ENCODE measurements at regions not wholly inside any gene's neighbourhood (a gene's known extent, or its start where the extent isn't known, plus 50 kb on each side); places are given as distances from the start of the nearest gene placed in this dataset.

DNA sequence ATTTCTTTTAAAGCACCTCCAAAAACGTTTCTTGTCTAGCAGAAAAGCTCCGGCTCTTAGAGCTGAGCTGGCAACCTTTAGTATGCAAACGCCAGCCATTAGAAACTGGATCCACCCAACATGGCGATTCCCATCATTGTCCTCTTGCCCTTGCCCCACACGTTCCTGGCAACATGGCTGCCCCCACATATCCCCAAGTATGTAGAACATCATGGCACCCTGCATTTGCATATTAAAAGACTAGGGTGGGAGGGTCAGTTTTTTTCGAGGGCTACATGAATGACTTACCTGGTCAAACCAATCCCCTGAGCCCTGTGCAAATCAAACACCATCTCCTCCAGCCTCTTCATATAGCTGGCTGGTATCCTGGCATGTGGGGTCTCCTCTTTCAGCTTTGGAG is 82.2 kb upstream of the HELT start:
- TF ChIP-seq, protein P1, sequence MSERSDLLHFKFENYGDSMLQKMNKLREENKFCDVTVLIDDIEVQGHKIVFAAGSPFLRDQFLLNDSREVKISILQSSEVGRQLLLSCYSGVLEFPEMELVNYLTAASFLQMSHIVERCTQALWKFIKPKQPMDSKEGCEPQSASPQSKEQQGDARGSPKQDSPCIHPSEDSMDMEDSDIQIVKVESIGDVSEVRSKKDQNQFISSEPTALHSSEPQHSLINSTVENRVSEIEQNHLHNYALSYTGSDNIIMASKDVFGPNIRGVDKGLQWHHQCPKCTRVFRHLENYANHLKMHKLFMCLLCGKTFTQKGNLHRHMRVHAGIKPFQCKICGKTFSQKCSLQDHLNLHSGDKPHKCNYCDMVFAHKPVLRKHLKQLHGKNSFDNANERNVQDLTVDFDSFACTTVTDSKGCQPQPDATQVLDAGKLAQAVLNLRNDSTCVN (tag by site-specific recombination; optimal IDR thresholded peaks at IDR 0.05): no peak
- TF ChIP-seq CTCF (tag by site-specific recombination; IDR thresholded peaks at IDR 0.05) (no peak), ZNF544 (tag by site-specific recombination; IDR thresholded peaks at IDR 0.05) (no peak), PRDM2 (tag by site-specific recombination; IDR thresholded peaks at IDR 0.05; ENCODE audit: borderline replicate concordance) (no peak), PRDM1 (tag by site-specific recombination; IDR thresholded peaks at IDR 0.05) (no peak), ZNF549 (tag by site-specific recombination; IDR thresholded peaks at IDR 0.05) (no peak), HOXC10 (CRISPR knock-in tag; IDR thresholded peaks at IDR 0.05) (no peak), ZNF121 (tag by site-specific recombination; IDR thresholded peaks at IDR 0.05) (no peak)
- TF ChIP-seq, protein P2, sequence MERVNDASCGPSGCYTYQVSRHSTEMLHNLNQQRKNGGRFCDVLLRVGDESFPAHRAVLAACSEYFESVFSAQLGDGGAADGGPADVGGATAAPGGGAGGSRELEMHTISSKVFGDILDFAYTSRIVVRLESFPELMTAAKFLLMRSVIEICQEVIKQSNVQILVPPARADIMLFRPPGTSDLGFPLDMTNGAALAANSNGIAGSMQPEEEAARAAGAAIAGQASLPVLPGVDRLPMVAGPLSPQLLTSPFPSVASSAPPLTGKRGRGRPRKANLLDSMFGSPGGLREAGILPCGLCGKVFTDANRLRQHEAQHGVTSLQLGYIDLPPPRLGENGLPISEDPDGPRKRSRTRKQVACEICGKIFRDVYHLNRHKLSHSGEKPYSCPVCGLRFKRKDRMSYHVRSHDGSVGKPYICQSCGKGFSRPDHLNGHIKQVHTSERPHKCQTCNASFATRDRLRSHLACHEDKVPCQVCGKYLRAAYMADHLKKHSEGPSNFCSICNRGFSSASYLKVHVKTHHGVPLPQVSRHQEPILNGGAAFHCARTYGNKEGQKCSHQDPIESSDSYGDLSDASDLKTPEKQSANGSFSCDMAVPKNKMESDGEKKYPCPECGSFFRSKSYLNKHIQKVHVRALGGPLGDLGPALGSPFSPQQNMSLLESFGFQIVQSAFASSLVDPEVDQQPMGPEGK (tag by site-specific recombination; IDR thresholded peaks at IDR 0.05): no peak

All from HEK293 (cell line).